Kidney epithelial cell (primary cell): ENCODE measurements at regions not wholly inside any gene's neighbourhood (a gene's known extent, or its start where the extent isn't known, plus 50 kb on each side); places are given as distances from the start of the nearest gene placed in this dataset.

ENCODE experiments used
- DNase-seq: peaks from one replicate; pipeline ENCODE4 v3.0.0-alpha.2; 2010; ENCODE audit warnings: low read depth
- H3K27me3 ChIP-seq: 2 replicates; pipeline ENCODE4 v1.6.0; 2011; ENCODE audit warnings: low read length; ENCODE audit not compliant: control insufficient read depth, insufficient read depth
- H3K36me3 ChIP-seq: 2 replicates; pipeline ENCODE4 v1.5.1; 2011; ENCODE audit warnings: low read length; ENCODE audit not compliant: control insufficient read depth, insufficient read depth
- H3K4me3 ChIP-seq: 2 replicates; pipeline ENCODE4 v1.5.1; 2011; ENCODE audit warnings: low read depth, mild to moderate bottlenecking, control low read depth, low read length
- TF ChIP-seq, protein P1 (sequence below): IDR thresholded peaks from 2 replicates; pipeline ENCODE4 v1.5.1; 2011; ENCODE audit warnings: mild to moderate bottlenecking, moderate library complexity, low read length, control low read depth, inconsistent platforms; ENCODE audit not compliant: insufficient read depth, poor library complexity, severe bottlenecking

DNA sequence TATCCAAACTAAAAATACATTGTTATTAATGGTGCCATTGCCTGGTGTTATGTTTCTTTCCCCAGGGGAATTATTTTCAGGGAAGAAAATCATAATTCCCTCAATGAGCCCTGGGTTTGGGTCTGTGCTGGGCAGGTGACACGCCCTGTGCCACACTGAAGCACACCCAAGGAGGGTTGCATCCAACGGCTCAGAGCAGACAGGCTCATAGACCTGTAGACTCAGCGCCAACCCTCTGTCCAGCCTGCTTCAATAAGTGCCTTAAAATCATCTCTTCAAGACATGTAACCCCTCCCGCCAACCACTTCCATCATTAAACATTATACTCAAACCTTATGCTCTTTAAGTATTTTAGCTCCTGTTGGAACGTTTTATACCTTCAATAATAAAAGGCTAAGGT is 225.3 kb upstream of the CDH4 start:
- TF ChIP-seq, protein P1, sequence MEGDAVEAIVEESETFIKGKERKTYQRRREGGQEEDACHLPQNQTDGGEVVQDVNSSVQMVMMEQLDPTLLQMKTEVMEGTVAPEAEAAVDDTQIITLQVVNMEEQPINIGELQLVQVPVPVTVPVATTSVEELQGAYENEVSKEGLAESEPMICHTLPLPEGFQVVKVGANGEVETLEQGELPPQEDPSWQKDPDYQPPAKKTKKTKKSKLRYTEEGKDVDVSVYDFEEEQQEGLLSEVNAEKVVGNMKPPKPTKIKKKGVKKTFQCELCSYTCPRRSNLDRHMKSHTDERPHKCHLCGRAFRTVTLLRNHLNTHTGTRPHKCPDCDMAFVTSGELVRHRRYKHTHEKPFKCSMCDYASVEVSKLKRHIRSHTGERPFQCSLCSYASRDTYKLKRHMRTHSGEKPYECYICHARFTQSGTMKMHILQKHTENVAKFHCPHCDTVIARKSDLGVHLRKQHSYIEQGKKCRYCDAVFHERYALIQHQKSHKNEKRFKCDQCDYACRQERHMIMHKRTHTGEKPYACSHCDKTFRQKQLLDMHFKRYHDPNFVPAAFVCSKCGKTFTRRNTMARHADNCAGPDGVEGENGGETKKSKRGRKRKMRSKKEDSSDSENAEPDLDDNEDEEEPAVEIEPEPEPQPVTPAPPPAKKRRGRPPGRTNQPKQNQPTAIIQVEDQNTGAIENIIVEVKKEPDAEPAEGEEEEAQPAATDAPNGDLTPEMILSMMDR = no peak
- Histone ChIP-seq H3K36me3 (no peaks in the 10 kb centered on the region), H3K4me3 (no peak overlapping the region), H3K27me3 (no peaks in the 10 kb centered on the region)
- DNase-seq = no peak

DNA sequence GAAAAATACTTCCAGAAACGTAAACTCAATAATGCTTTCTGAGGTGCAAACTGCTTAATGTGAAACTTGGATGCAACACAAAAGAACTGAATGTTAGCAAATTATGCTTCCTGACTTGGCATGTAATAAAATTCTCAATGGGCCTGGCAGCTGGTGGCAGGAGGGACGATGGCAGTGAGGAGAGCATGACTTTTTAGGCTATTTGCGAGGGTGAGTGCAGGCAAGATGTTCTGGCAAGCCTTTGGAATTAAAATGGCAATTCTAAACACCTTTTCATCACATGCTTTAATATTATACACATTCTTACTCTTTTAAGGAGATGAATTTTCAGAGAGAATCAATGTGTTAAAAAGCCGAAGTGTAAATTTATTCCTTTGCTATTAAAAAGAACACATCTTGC is 224.8 kb upstream of the CDH4 start:
- Histone ChIP-seq H3K27me3 (no peaks in the 10 kb centered on the region), H3K4me3 (no peak overlapping the region), H3K36me3 (no peaks in the 10 kb centered on the region)
- TF ChIP-seq, protein P1 = no peak
- DNase-seq = no peak

DNA sequence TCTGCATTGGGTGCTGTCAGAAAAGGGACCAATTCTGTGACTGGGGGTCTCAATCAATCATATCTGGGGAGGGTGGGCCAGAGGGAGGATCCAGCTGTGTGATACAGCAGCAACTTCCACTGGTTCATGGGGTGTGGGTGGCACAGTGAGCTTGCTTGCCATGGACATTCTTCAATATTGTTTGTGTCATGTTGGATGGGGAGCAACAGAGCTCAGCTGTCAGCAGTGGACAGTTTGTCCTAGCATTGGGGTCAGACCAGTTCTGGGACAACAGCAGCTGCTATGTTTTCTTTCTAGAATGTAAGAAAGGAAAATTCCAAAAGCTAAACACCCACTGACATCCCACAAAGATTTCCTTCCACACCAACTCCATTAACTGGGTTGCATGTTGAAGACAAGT is 221.9 kb upstream of the CDH4 start:
- Histone ChIP-seq H3K4me3 (no peak overlapping the region), H3K36me3 (no peaks in the 10 kb centered on the region), H3K27me3 (no peaks in the 10 kb centered on the region)
- TF ChIP-seq, protein P1 = no peak
- DNase-seq = no peak

DNA sequence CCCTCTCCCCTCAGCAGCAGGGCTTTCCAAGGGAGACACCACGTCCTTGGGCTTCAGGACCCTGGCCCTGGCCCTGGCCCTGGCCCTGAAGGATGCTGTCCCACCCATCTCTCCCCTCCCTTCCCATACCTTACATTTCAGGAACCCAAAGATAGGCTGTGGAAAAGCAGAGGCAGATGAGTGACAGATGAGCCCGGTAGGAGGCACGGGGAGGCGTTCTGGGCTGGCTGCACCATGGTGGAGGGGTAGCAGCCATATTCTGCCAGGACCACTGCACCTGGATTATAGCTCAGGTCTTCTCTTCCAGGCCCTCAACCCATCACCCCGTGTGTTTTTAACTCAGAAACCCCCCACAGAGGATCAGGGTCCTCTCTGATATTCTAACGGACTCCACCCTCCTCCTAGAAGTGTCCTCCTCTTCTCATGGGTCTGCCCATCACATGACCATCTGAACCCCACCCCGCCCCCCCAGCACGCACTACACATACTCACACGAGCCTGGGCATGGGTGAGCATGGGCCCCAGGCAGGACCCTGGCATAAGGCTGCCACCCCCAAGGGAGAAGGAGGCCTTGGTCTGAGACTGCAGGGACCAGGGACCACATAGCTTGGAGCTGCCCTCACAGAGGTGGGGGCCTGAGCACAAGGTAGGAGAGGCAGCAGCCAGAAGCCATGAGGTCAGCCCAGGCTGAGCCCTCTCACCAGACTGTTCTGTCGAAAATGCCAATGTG is 220.8 kb upstream of the CDH4 start:
- DNase-seq = no peak
- H3K4me3 ChIP-seq = no peak overlapping the region
- TF ChIP-seq, protein P1 = no peak
- H3K36me3 ChIP-seq = no peaks in the 10 kb centered on the region
- no peaks in the 10 kb centered on the region for H3K27me3 ChIP-seq

DNA sequence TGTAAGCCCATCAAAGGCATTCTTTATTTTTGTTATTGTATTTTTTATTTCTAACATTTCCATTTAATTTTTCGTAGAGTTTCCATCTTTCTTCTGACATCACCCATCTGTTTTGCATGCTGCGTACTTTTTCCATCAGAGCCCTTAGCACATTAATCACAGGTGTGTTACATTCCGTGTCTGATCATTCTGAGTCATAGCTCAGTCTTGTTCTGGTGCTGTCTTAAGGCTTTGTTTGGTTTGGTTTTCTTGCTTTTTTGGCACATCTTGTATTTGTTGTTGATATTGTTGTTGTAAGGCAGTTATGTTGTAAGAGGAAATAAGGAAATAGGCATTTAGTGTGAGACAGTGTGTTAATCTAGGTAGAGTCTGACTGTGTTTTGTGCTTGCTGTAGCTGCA is 214.6 kb upstream of the CDH4 start:
- Histone ChIP-seq H3K4me3 (no peak overlapping the region), H3K27me3 (no peaks in the 10 kb centered on the region), H3K36me3 (no peaks in the 10 kb centered on the region)
- TF ChIP-seq, protein P1 = no peak
- no peak for DNase-seq

DNA sequence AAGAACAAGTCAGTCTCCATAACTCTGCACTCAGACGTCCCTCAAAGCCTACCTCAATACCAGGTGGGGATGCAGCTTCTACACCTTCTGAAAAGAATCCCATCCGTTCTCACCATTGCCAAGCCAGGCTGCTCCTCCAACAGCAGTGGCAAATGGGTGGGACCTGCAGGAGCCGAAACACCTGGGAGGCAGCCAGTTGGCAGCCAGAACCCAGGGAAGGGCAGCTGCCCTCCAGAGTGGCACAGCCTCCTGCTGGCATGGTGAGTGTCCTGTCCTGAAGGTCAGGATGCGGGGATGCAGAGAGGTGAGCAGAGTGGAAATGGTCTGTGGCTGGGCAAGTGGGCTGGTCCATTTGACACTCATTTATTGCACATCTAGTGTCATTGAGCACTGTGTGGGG is 210.6 kb upstream of the CDH4 start:
- no peak for DNase-seq
- Histone ChIP-seq H3K4me3 (no peak overlapping the region), H3K36me3 (no peaks in the 10 kb centered on the region), H3K27me3 (no peaks in the 10 kb centered on the region)
- TF ChIP-seq, protein P1 = no peak
